CD4-positive, alpha-beta T cell treated with Interleukin-17A for 4 hours (primary cell): ENCODE measurements at regions not wholly inside any gene's neighbourhood (a gene's known extent, or its start where the extent isn't known, plus 50 kb on each side); places are given as distances from the start of the nearest gene placed in this dataset.
"Not testable (repeated sequence)": the region's sequence is repeated elsewhere in the genome, so short reads cannot be mapped to it uniquely, and the experiment has no call there.

ENCODE experiments used
- DNase-seq: peaks from one replicate; pipeline ENCODE4 v3.0.0-alpha.2; 2020; ENCODE audit warnings: mixed read lengths

- DNase-seq: no peak
Measured at GRCh38 chr14:34171431-34172172, 220.7 kb upstream of the EGLN3 start.

- DNase-seq: no peak
Measured at GRCh38 chr14:34170882-34171281, 220.0 kb upstream of the EGLN3 start.

- DNase-seq: no peak
Measured at GRCh38 chr14:34169561-34169960, 218.7 kb upstream of the EGLN3 start.

- no peak for DNase-seq
Measured at GRCh38 chr14:34168656-34169055, 217.8 kb upstream of the EGLN3 start.

- DNase-seq: no peak
Measured at GRCh38 chr14:34165847-34166350, 215.0 kb upstream of the EGLN3 start.

GRCh38 chr14:34164162-34164864 lies 213.4 kb upstream of the EGLN3 start:
- DNase-seq: no peak

GRCh38 chr14:34161351-34162082 lies 210.6 kb upstream of the EGLN3 start:
- peak; percentile 6 for DNase-seq

- DNase-seq: no peak
Measured at GRCh38 chr14:34160619-34161018, 209.7 kb upstream of the EGLN3 start.

GRCh38 chr14:34157651-34158050 lies 206.8 kb upstream of the EGLN3 start:
- no peak for DNase-seq

- no peak for DNase-seq
Measured at GRCh38 chr14:34147461-34147860, 196.6 kb upstream of the EGLN3 start.

GRCh38 chr14:34140127-34140526 lies 189.3 kb upstream of the EGLN3 start:
- DNase-seq: not testable (repeated sequence)

GRCh38 chr14:34139160-34140121 lies 188.6 kb upstream of the EGLN3 start:
- DNase-seq: not testable (repeated sequence)

- no peak for DNase-seq
Measured at GRCh38 chr14:34138175-34138574, 187.3 kb upstream of the EGLN3 start.

- DNase-seq: no peak
Measured at GRCh38 chr14:34137001-34137745, 186.3 kb upstream of the EGLN3 start.

GRCh38 chr14:34135492-34135891 lies 184.6 kb upstream of the EGLN3 start:
- no peak for DNase-seq

- no peak for DNase-seq
Measured at GRCh38 chr14:34134484-34134883, 183.6 kb upstream of the EGLN3 start.

GRCh38 chr14:34129927-34130552 lies 179.2 kb upstream of the EGLN3 start:
- DNase-seq: no peak

- no peak for DNase-seq
Measured at GRCh38 chr14:34128665-34129064, 177.8 kb upstream of the EGLN3 start.

- no peak for DNase-seq
Measured at GRCh38 chr14:34126586-34126985, 175.7 kb upstream of the EGLN3 start.

- DNase-seq: no peak
Measured at GRCh38 chr14:34124585-34124984, 173.7 kb upstream of the EGLN3 start.

- no peak for DNase-seq
Measured at GRCh38 chr14:34122650-34123049, 171.8 kb upstream of the EGLN3 start.
